ENCODE measurements at regions not wholly inside any gene's neighbourhood (a gene's known extent, or its start where the extent isn't known, plus 50 kb on each side); places are given as distances from the start of the nearest gene placed in this dataset.

DNA sequence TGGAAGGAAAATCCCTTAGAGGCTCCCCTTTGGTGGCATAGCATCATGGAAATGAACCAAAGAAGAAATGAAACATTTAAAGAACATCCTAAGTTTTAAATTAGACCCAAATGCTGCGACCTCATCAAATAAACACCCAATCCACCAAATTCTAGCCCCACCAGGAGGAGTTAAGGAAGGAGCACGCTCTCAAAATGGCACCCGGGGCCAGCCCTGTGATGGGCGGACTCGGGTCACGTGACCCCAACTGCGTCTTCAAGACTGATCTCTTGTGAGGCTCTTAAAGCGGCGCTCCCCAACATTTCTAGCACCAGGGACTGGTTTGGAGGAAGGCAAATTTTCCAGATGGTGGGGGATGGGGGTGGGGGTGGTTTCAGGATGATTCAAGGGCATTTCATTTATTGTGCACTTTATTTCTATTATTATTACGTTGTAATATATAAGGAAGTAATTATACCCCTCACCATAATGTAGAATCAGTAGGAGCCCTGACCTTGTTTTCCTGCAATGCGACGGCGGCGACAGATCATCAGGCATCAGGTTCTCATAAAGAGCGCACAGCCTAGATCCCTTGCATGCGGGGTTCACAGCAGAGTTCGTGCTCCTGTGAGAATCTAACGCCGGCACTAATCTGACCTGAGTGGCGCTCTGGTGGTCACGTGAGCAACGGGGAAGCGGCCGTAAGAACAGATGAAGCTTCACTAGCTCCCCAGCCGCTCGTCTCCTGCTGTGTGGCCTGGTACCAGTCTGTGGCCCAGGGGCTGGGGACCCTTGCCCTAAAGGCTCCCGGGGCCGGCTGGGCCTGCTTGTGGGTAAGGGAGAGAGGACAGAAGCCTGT lies 55.3 kb upstream of the SLC22A11 start:
- DNase-seq (ENCODE audit: low read depth, low spot score): no peak

DNA sequence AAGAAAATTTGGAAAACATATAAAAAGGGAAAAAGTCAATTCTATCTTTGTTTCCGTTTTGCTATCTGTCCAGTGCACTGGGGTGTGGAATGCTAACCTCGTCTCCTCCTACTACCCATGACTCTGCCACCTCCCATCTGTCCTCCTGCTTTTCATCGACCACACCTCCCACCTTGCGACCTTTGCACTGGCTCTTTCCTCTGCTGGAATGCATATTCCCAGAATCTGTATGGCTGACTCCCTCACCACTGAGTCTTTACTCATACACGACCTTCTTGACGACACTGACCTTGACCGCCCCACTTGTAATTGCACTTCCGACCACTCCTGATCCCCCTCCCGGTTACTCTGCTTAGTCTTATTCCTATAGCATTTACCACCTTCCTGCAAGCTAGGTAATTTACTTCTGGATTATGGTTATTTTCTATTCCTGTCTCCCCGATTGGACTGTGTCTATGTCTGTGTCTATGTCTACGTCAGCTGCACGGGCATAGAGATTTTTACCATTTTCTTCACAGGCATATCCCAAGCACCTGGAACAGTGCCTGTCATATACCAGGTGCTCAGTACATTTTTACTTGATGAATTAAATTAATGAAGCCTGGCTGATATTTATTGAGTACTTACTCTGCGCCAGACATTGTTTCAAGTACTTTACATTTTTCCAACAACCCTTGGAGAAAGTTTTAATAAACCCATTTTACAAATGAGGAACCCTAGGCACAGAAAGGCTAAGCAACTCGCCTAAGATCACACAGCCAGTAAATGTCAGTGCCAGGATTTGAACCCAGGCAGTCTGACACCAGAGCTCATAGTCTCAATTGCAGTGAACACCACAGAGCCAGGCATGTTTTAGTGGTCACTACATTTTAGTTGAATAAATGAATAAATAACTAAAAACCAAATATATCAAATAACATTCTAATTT lies 54.0 kb upstream of the SLC22A11 start:
- no peak for DNase-seq (ENCODE audit: low read depth, low spot score)

DNA sequence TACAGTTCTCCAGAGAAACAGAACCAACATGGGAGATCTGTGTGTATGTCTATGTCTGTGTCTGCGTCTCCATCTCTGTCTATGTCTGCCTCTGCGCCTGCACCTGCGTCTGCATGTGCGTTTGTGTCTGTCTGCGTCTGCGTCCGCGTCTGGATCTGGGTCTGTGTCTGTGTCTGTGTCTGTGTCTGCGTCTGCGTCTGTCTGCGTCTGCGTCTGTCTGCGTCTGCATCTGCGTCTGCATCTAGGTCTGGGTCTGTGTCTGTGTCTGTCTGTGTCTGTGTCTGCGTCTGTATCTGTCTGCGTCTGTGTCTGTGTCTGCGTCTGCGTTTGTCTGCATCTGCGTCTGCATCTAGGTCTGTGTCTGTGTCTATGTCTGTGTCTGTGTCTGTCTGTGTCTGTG lies 53.1 kb upstream of the SLC22A11 start:
- DNase-seq (ENCODE audit: low read depth, low spot score): no peak

- DNase-seq (ENCODE audit: low read depth, low spot score): no peak
Measured at GRCh38 chr11:64503186-64503753, 52.5 kb upstream of the SLC22A11 start.

DNA sequence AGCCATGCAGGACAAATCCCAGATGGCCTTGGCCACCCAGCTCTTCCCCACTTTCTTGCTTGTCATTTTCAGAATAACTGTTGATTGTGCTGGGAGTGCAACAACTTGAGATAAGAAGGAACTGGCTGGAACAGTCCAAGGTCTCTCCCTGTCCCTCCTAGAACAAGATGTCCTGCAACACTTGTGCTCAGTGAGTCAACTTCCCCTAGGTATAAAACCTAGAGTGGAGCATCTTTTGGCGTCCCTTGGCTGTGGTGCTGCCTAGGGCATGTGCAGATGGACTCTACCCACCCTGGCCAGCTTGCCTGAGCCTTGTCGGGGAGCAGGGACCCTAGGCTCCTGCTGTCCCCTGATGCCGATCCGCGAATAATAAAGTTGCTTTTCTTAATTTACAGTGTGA lies 50.7 kb upstream of the SLC22A11 start:
- no peak for DNase-seq (ENCODE audit: low read depth, low spot score)

Data from brain pericyte (primary cell).